Endothelial cell (in vitro differentiated cells): ENCODE measurements at regions not wholly inside any gene's neighbourhood (a gene's known extent, or its start where the extent isn't known, plus 50 kb on each side); places are given as distances from the start of the nearest gene placed in this dataset.

Experiments used
- DNase-seq: peaks from one replicate; pipeline ENCODE4 v3.0.0; 2021; ENCODE audit warnings: low spot score
- H3K27ac Mint-ChIP-seq: one replicate; pipeline ENCODE4 v1.8.0; 2021; ENCODE audit warnings: mixed read lengths, inconsistent platforms; ENCODE audit not compliant: unreplicated experiment
- H3K27me3 Mint-ChIP-seq: one replicate; pipeline ENCODE4 v1.8.0; 2021; ENCODE audit warnings: mild to moderate bottlenecking, moderate library complexity, mixed read lengths, inconsistent platforms; ENCODE audit not compliant: unreplicated experiment
- H3K36me3 Mint-ChIP-seq: one replicate; pipeline ENCODE4 v1.8.0; 2021; ENCODE audit warnings: mild to moderate bottlenecking, low read depth, mixed read lengths, inconsistent platforms; ENCODE audit not compliant: unreplicated experiment
- H3K4me1 Mint-ChIP-seq: one replicate; pipeline ENCODE4 v1.8.0; 2021; ENCODE audit warnings: mild to moderate bottlenecking, mixed read lengths, inconsistent platforms; ENCODE audit not compliant: unreplicated experiment
- H3K4me3 Mint-ChIP-seq: one replicate; pipeline ENCODE4 v1.8.0; 2021; ENCODE audit warnings: mild to moderate bottlenecking, mixed read lengths, inconsistent platforms; ENCODE audit not compliant: unreplicated experiment
- H3K9me3 Mint-ChIP-seq: one replicate; pipeline ENCODE4 v1.8.0; 2021; ENCODE audit warnings: mixed read lengths, inconsistent platforms; ENCODE audit not compliant: unreplicated experiment
- CTCF ChIP-seq: fragments of 200-600 bp; sonication (generic); IDR thresholded peaks from one replicate; pipeline ENCODE4 v1.5.0; 2021; ENCODE audit warnings: antibody characterized with exemption; ENCODE audit not compliant: unreplicated experiment

GRCh38 chr12:73951956-73952703 lies 585.5 kb upstream of the ATXN7L3B start:
- no peak overlapping the region for H3K27ac Mint-ChIP-seq
- H3K4me3 Mint-ChIP-seq: no peak overlapping the region
- no peak for TF ChIP-seq CTCF
- no peaks in the 10 kb centered on the region for H3K4me1 Mint-ChIP-seq
- H3K27me3 Mint-ChIP-seq: no peaks in the 10 kb centered on the region
- H3K9me3 Mint-ChIP-seq: no peaks in the 10 kb centered on the region
- H3K36me3 Mint-ChIP-seq: no peaks in the 10 kb centered on the region
- DNase-seq: no peak

- Mint-ChIP-seq H3K27me3 (no peaks in the 10 kb centered on the region), H3K36me3 (no peaks in the 10 kb centered on the region), H3K4me3 (no peak overlapping the region), H3K9me3 (no peaks in the 10 kb centered on the region), H3K4me1 (no peaks in the 10 kb centered on the region), H3K27ac (no peak overlapping the region)
- TF ChIP-seq CTCF: no peak
- no peak for DNase-seq
Observed at GRCh38 chr12:73964641-73965040, 573.0 kb upstream of the ATXN7L3B start.

GRCh38 chr12:73973486-73973885 lies 564.1 kb upstream of the ATXN7L3B start:
- Mint-ChIP-seq H3K9me3 (no peaks in the 10 kb centered on the region), H3K36me3 (no peaks in the 10 kb centered on the region), H3K4me1 (no peaks in the 10 kb centered on the region), H3K27me3 (no peaks in the 10 kb centered on the region), H3K27ac (no peak overlapping the region), H3K4me3 (no peak overlapping the region)
- DNase-seq: no peak
- no peak for TF ChIP-seq CTCF

- no peak for DNase-seq
- Mint-ChIP-seq H3K4me3 (no peak overlapping the region), H3K4me1 (no peaks in the 10 kb centered on the region), H3K9me3 (no peaks in the 10 kb centered on the region), H3K27me3 (no peaks in the 10 kb centered on the region), H3K27ac (no peak overlapping the region), H3K36me3 (no peaks in the 10 kb centered on the region)
- no peak for TF ChIP-seq CTCF
Observed at GRCh38 chr12:73984552-73984951, 553.1 kb upstream of the ATXN7L3B start.

GRCh38 chr12:73991138-73991537 lies 546.5 kb upstream of the ATXN7L3B start:
- DNase-seq: no peak
- no peak overlapping the region for H3K27ac Mint-ChIP-seq
- H3K36me3 Mint-ChIP-seq: no peaks in the 10 kb centered on the region
- TF ChIP-seq CTCF: no peak
- no peaks in the 10 kb centered on the region for H3K4me1 Mint-ChIP-seq
- H3K4me3 Mint-ChIP-seq: no peak overlapping the region
- no peaks in the 10 kb centered on the region for H3K27me3 Mint-ChIP-seq
- H3K9me3 Mint-ChIP-seq: no peaks in the 10 kb centered on the region
